ENCODE measurements at regions not wholly inside any gene's neighbourhood (a gene's known extent, or its start where the extent isn't known, plus 50 kb on each side); places are given as distances from the start of the nearest gene placed in this dataset.
A peak's percentile ranks its signal among the peaks of the same experiment; 100 is the strongest.

- Histone ChIP-seq H3K27ac (no peak overlapping the region), H3K4me3 (no peak overlapping the region), H3K36me3 (no peaks in the 10 kb centered on the region), H3K27me3 (no peaks in the 10 kb centered on the region), H3K9me3 (no peaks in the 10 kb centered on the region), H3K4me1 (peaks cover 0 to 21% of the 10 kb centered on the region in 2 donors)
- no peak for TF ChIP-seq POLR2A (IDR thresholded peaks at IDR 0.05)
- TF ChIP-seq CTCF (IDR thresholded peaks at IDR 0.05 in 4 of 5, conservative IDR thresholded peaks at IDR 0.05 in 1 of 5), result no peak
- DNase-seq (no peak), ATAC-seq (peak in 1 of 2 donors; percentile 60)
- in situ Hi-C loops (cut with MboI; ENCODE audit: low sequenced_read_pairs in 4 of 4), result no loop called here
- intact Hi-C loops (cut with DNase I; ENCODE audit: low total_unique reads), result no loop called here
These were observed 973.3 kb downstream of the PCDH18 start for GRCh38 chr4:136558940-136559494.

- no peak overlapping the region for H3K4me3 ChIP-seq
- no peak overlapping the region for H3K27ac ChIP-seq
- H3K27me3 ChIP-seq, result no peaks in the 10 kb centered on the region
- peaks cover 0 to 21% of the 10 kb centered on the region in 2 donors for H3K4me1 ChIP-seq
- ATAC-seq (no peak), DNase-seq (no peak)
- H3K36me3 ChIP-seq, result no peaks in the 10 kb centered on the region
- intact Hi-C loops (cut with DNase I; ENCODE audit: low total_unique reads) (no loop called here), in situ Hi-C loops (cut with MboI; ENCODE audit: low sequenced_read_pairs in 4 of 4) (no loop called here)
- no peaks in the 10 kb centered on the region for H3K9me3 ChIP-seq
- TF ChIP-seq CTCF (IDR thresholded peaks at IDR 0.05 in 4 of 5, conservative IDR thresholded peaks at IDR 0.05 in 1 of 5) (no peak), POLR2A (IDR thresholded peaks at IDR 0.05) (no peak)
These were observed 974.9 kb downstream of the PCDH18 start for GRCh38 chr4:136557396-136557795.

- intact Hi-C loops (cut with DNase I; ENCODE audit: low total_unique reads) (no loop called here), in situ Hi-C loops (cut with MboI; ENCODE audit: low sequenced_read_pairs in 4 of 4) (no loop called here)
- Histone ChIP-seq H3K36me3 (no peaks in the 10 kb centered on the region), H3K27ac (no peak overlapping the region), H3K4me1 (peaks cover 0 to 13% of the 10 kb centered on the region in 2 donors), H3K9me3 (no peaks in the 10 kb centered on the region), H3K4me3 (no peak overlapping the region), H3K27me3 (no peaks in the 10 kb centered on the region)
- no peak for ATAC-seq
- no peak for TF ChIP-seq CTCF (IDR thresholded peaks at IDR 0.05 in 4 of 5, conservative IDR thresholded peaks at IDR 0.05 in 1 of 5)
- TF ChIP-seq POLR2A (IDR thresholded peaks at IDR 0.05), result no peak
- no peak for DNase-seq
These were observed 978.3 kb downstream of the PCDH18 start for GRCh38 chr4:136554033-136554432.

GRCh38 chr4:136551753-136552152, 980.5 kb downstream of the PCDH18 start:
- no peak for ATAC-seq

More at GRCh38 chr4:136551753-136552152, 980.5 kb downstream of the PCDH18 start:
- Histone ChIP-seq H3K4me3 (no peak overlapping the region), H3K27me3 (no peaks in the 10 kb centered on the region), H3K36me3 (no peaks in the 10 kb centered on the region), H3K9me3 (no peaks in the 10 kb centered on the region), H3K27ac (no peak overlapping the region), H3K4me1 (no peaks in the 10 kb centered on the region)
- intact Hi-C loops (cut with DNase I; ENCODE audit: low total_unique reads) (no loop called here), in situ Hi-C loops (cut with MboI; ENCODE audit: low sequenced_read_pairs in 4 of 4) (no loop called here)
- TF ChIP-seq CTCF (IDR thresholded peaks at IDR 0.05 in 4 of 5, conservative IDR thresholded peaks at IDR 0.05 in 1 of 5), result no peak
- no peak for TF ChIP-seq POLR2A (IDR thresholded peaks at IDR 0.05)
- DNase-seq, result no peak
